ENCODE measurements at regions not wholly inside any gene's neighbourhood (a gene's known extent, or its start where the extent isn't known, plus 50 kb on each side); places are given as distances from the start of the nearest gene placed in this dataset.

GRCh38 chr12:24649634-24650033, 299.3 kb downstream of the BCAT1 start:
- H3K4me3 ChIP-seq (ENCODE audit: low read depth, low read length), result no peak overlapping the region
- TF ChIP-seq CTCF (IDR thresholded peaks at IDR 0.05; ENCODE audit: low read depth, low read length), result no peak

GRCh38 chr12:24649209-24649608, 299.7 kb downstream of the BCAT1 start:
- H3K4me3 ChIP-seq (ENCODE audit: low read depth, low read length), result no peak overlapping the region
- no peak for TF ChIP-seq CTCF (IDR thresholded peaks at IDR 0.05; ENCODE audit: low read depth, low read length)

GRCh38 chr12:24645254-24645653, 303.6 kb downstream of the BCAT1 start:
- no peak overlapping the region for H3K4me3 ChIP-seq (ENCODE audit: low read depth, low read length)
- no peak for TF ChIP-seq CTCF (IDR thresholded peaks at IDR 0.05; ENCODE audit: low read depth, low read length)

GRCh38 chr12:24643120-24644119, 305.5 kb downstream of the BCAT1 start:
- TF ChIP-seq CTCF (IDR thresholded peaks at IDR 0.05; ENCODE audit: low read depth, low read length), result no peak
- H3K4me3 ChIP-seq (ENCODE audit: low read depth, low read length), result no peak overlapping the region

- H3K4me3 ChIP-seq (ENCODE audit: low read depth, low read length), result no peak overlapping the region
- no peak for TF ChIP-seq CTCF (IDR thresholded peaks at IDR 0.05; ENCODE audit: low read depth, low read length)
These were observed 309.3 kb downstream of the BCAT1 start for GRCh38 chr12:24639641-24640040.

GRCh38 chr12:24632466-24632865, 316.4 kb downstream of the BCAT1 start:
- no peak for TF ChIP-seq CTCF (IDR thresholded peaks at IDR 0.05; ENCODE audit: low read depth, low read length)
- no peak overlapping the region for H3K4me3 ChIP-seq (ENCODE audit: low read depth, low read length)

GRCh38 chr12:24631676-24632426, 317.1 kb downstream of the BCAT1 start:
- no peak for TF ChIP-seq CTCF (IDR thresholded peaks at IDR 0.05; ENCODE audit: low read depth, low read length)
- H3K4me3 ChIP-seq (ENCODE audit: low read depth, low read length), result no peak overlapping the region
